HL-60 (cell line): ENCODE measurements at regions not wholly inside any gene's neighbourhood (a gene's known extent, or its start where the extent isn't known, plus 50 kb on each side); places are given as distances from the start of the nearest gene placed in this dataset.

Source experiments
- GABPA ChIP-seq: IDR thresholded peaks from 2 replicates; pipeline ENCODE4 v1.6.1; 2012; ENCODE audit warnings: low read depth
- REST ChIP-seq: IDR thresholded peaks from 2 replicates; pipeline ENCODE4 v1.6.1; 2012; ENCODE audit warnings: low read depth; ENCODE audit not compliant: insufficient replicate concordance
- TF ChIP-seq, protein P1 (sequence below): IDR thresholded peaks from one replicate; pipeline ENCODE4 v1.5.1; 2011; ENCODE audit warnings: low read length, control low read depth, inconsistent platforms; ENCODE audit not compliant: insufficient read depth

DNA sequence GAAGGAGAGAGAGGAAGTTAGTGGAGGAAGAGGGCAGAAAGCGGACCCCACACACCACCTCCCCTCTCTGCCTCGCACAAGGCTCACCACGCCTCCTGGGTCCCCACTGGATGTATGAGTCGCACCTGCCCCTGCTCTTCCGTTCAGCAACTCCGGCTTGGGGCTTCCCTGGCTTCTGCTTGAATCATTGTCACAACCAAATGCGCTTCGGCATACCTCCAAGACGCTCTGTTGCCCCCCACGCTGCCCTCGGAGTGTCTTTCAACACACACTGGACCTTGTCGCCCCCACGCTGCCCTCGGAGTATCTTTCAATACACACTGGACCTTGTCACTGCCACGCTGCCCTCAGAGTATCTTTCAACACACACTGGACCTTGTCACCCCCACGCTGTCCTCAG lies 247.2 kb downstream of the TEX29 start:
- TF ChIP-seq, protein P1, sequence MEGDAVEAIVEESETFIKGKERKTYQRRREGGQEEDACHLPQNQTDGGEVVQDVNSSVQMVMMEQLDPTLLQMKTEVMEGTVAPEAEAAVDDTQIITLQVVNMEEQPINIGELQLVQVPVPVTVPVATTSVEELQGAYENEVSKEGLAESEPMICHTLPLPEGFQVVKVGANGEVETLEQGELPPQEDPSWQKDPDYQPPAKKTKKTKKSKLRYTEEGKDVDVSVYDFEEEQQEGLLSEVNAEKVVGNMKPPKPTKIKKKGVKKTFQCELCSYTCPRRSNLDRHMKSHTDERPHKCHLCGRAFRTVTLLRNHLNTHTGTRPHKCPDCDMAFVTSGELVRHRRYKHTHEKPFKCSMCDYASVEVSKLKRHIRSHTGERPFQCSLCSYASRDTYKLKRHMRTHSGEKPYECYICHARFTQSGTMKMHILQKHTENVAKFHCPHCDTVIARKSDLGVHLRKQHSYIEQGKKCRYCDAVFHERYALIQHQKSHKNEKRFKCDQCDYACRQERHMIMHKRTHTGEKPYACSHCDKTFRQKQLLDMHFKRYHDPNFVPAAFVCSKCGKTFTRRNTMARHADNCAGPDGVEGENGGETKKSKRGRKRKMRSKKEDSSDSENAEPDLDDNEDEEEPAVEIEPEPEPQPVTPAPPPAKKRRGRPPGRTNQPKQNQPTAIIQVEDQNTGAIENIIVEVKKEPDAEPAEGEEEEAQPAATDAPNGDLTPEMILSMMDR: no peak
- TF ChIP-seq REST (no peak), GABPA (no peak)
